ENCODE measurements at regions not wholly inside any gene's neighbourhood (a gene's known extent, or its start where the extent isn't known, plus 50 kb on each side); places are given as distances from the start of the nearest gene placed in this dataset.

DNA sequence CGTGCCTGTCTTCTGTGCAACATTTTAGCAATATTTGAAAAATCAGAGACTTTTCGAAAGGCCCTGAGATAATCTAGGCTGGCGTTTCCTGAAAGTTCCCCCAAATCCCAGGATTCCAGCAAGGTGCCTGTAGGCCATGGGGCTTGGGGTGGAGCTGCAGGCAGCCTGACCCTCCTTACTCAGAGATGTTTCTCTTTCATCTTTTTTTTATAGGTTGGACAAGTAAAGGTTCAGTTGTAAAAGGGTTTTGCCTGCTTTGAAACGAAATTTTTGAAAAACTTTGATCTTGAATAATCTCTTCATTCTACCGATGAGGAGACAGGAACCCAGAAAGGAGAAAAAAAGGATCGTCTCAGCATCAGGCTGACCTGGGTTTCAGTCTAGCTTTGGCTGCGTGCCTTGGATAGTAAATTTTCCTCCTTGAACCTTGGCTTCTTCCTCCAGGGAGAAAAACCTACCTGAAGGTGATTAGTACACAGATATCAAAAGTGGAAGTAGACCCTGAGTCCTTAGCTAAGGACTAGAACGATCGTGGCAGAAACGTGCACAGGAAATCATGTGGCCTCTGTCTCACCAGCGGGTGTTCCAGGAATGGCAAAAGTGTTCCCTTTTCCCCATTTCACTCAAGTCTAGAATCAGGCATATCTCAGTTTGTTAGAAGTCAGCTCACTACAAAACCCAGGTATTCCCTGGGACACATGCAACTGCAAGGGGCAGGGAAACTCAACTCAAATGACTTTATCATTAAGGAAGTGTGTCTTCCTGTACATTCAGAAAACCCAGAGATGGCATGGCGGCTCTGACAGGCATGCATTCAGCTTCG lies 128.2 kb upstream of the PTPN1 start:
- Histone ChIP-seq H3K27me3 (ENCODE audit: control insufficient read depth, insufficient read depth, low read length) (no peaks in the 10 kb centered on the region), H3K9ac (no peak overlapping the region), H3K79me2 (no peaks in the 10 kb centered on the region), H2AFZ (no peak overlapping the region), H3K4me3 (ENCODE audit: low read depth, low read length) (no peak overlapping the region), H3K9me3 (ENCODE audit: control insufficient read depth, low read length) (no peaks in the 10 kb centered on the region), H3K36me3 (ENCODE audit: control insufficient read depth, insufficient read depth, low read length) (no peaks in the 10 kb centered on the region), H3K4me1 (peaks cover 3% of the 10 kb centered on the region), H3K27ac (no peak overlapping the region), H3K4me2 (ENCODE audit: low read length) (no peak overlapping the region)
- no peak for TF ChIP-seq CTCF (IDR thresholded peaks at IDR 0.05)

DNA sequence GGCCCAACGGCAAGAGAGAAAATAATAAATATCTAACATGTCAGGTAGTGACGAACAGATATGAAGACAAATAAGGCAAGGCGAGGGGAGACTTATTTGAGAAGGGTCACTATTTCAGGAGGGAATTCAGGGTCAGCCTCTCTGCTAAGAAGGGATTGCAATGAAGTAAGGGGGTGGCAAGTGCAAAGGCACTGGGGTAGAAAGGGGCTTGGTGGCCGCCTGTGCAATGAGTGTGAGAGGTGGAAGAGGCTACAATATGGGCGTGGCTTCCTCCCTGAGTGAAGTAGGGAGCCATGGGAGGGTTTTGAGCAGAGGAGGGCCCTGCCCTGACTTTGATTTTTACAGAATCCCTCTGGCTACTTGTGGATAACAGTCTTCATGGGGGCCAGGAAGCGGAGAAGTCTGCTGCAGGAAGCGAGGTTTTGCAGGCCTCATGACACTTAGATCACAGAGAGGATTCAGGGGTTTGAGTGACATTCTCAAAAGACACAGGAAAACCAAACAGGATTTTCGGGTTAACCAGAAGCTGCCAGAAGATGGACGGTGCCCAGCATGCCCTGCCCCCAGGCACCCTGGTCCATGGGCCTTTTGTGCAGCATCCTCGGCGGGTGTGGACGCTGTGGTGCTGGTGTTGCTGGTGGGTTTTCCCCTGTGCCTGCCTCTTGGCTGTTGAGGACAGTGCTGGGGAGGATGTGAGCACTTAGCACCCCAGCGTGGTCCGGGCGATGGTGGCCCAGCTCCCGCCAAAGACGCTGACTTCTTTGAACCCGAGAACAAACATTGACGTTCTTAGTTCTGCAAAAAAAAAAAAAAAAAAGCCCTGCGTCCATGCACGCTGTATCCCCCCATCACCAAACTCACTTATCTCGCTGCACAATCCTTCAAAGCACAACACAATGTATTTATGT lies 124.2 kb upstream of the PTPN1 start:
- Histone ChIP-seq H3K27me3 (ENCODE audit: control insufficient read depth, insufficient read depth, low read length) (no peaks in the 10 kb centered on the region), H3K4me1 (peaks cover 3% of the 10 kb centered on the region), H3K4me2 (ENCODE audit: low read length) (no peak overlapping the region), H3K9ac (no peak overlapping the region), H3K9me3 (ENCODE audit: control insufficient read depth, low read length) (no peaks in the 10 kb centered on the region), H3K4me3 (ENCODE audit: low read depth, low read length) (no peak overlapping the region), H2AFZ (no peak overlapping the region), H3K79me2 (no peaks in the 10 kb centered on the region), H3K36me3 (ENCODE audit: control insufficient read depth, insufficient read depth, low read length) (no peaks in the 10 kb centered on the region), H3K27ac (no peak overlapping the region)
- no peak for TF ChIP-seq CTCF (IDR thresholded peaks at IDR 0.05)

- Histone ChIP-seq H3K27me3 (ENCODE audit: control insufficient read depth, insufficient read depth, low read length) (no peaks in the 10 kb centered on the region), H3K9me3 (ENCODE audit: control insufficient read depth, low read length) (no peaks in the 10 kb centered on the region), H3K4me1 (no peaks in the 10 kb centered on the region), H3K79me2 (no peaks in the 10 kb centered on the region), H3K36me3 (ENCODE audit: control insufficient read depth, insufficient read depth, low read length) (no peaks in the 10 kb centered on the region), H3K4me2 (ENCODE audit: low read length) (no peak overlapping the region), H3K4me3 (ENCODE audit: low read depth, low read length) (no peak overlapping the region), H3K27ac (no peak overlapping the region), H2AFZ (no peak overlapping the region), H3K9ac (no peak overlapping the region)
- TF ChIP-seq CTCF (IDR thresholded peaks at IDR 0.05): no peak
Measured at GRCh38 chr20:50386641-50386960, 123.6 kb upstream of the PTPN1 start.

DNA sequence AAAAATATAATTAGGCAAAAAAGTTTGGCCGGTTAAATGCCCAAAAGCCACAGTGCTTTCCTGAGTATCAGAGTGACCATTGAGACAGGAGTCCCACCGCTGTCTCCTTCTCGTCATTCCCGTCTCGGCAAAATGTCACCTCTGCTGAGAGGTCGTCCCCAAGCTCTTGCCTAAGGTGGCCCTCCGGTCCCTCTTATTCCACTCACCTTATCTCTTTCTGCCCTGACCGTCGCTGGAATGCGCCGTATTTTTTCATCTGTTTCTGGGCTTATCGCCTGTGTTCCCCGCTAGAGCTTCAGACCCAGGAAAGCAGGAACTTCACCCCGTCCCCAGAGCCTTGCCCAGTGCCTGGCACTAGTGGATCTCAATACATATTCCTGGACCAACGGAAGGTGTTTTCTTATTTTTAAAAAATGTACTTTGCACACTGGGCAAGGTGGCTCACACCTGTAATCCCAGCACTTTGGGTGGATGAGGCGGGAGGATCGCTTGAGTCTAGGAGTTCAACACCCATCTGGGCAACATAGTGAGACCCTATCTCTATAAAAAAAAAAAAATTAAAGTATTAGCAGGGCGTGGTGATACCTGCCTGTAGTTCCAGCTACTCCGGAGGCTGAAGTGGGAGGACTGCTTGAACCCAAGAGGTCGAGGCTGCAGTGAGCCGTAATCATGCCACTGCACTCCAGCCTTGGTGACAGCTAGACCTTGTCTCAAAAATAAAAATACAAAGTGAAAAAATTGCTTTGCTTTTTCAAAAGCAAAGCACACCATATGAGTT lies 122.8 kb upstream of the PTPN1 start:
- no peak overlapping the region for H2AFZ ChIP-seq
- H3K4me2 ChIP-seq (ENCODE audit: low read length): no peak overlapping the region
- H3K27ac ChIP-seq: no peak overlapping the region
- H3K27me3 ChIP-seq (ENCODE audit: control insufficient read depth, insufficient read depth, low read length): no peaks in the 10 kb centered on the region
- no peak overlapping the region for H3K4me3 ChIP-seq (ENCODE audit: low read depth, low read length)
- no peaks in the 10 kb centered on the region for H3K9me3 ChIP-seq (ENCODE audit: control insufficient read depth, low read length)
- no peaks in the 10 kb centered on the region for H3K36me3 ChIP-seq (ENCODE audit: control insufficient read depth, insufficient read depth, low read length)
- no peak overlapping the region for H3K9ac ChIP-seq
- no peak for TF ChIP-seq CTCF (IDR thresholded peaks at IDR 0.05)
- H3K4me1 ChIP-seq: no peaks in the 10 kb centered on the region
- H3K79me2 ChIP-seq: no peaks in the 10 kb centered on the region

Measured in parathyroid adenoma (tissue), 2 donors.